A549 (cell line): ENCODE measurements at regions not wholly inside any gene's neighbourhood (a gene's known extent, or its start where the extent isn't known, plus 50 kb on each side); places are given as distances from the start of the nearest gene placed in this dataset.

Experiments
- ATAC-seq, 2 experiments: fragments of 200-7000 bp in 1 of 2; fragments of >200 bp in 1 of 2; cut with Nextera tagmentation in 1 of 2; cut with Tn5 transposase in 1 of 2; 3 replicates each; pipeline versions ENCODE4 v1.8.0 to v1.9.1; 2018 to 2020; ENCODE audit warnings: mild to moderate bottlenecking in 1 of 2, moderate library complexity in 1 of 2
- CTCF ChIA-PET: fragments of 300-600 bp; sonication (Branson Sonifier 250); formaldehyde crosslinking; extraction: SDS; loops from one replicate; lab custom pipeline; 2021; ENCODE audit warnings: antibody characterized with exemption, inconsistent platforms; lab: Yijun Ruan, JAX
- POLR2A ChIA-PET: fragments of 350-600 bp; formaldehyde crosslinking; extraction: SDS; loops from one replicate; lab custom pipeline; 2021; ENCODE audit warnings: antibody characterized with exemption, inconsistent platforms; lab: Yijun Ruan, JAX
- DNase-seq, 2 experiments: peaks; one replicate each; pipeline versions ENCODE4 v3.0.0 to v3.0.0-alpha.2; 2011 to 2016; ENCODE audit warnings: low read depth in 1 of 2, low spot score in 1 of 2
- FAIRE-seq: peaks from 2 replicates; lab custom pipeline; 2011; peaks lifted over from hg19 to GRCh38; lab: Jason Lieb, UNC
- H3K27ac ChIP-seq, 2 experiments: fragments of >200 bp; sonication (Bioruptor Twin); formaldehyde crosslinking; 3 replicates each; pipeline ENCODE4 v1.5.1; 2016 to 2017
- H3K4me1 ChIP-seq: fragments of >200 bp; sonication (Bioruptor Twin); formaldehyde crosslinking; 3 replicates; pipeline ENCODE4 v1.6.1; 2016
- H3K4me2 ChIP-seq: fragments of >200 bp; sonication (Bioruptor Twin); formaldehyde crosslinking; 3 replicates; pipeline ENCODE4 v1.6.1; 2016
- H3K4me3 ChIP-seq: fragments of >200 bp; sonication (Bioruptor Twin); formaldehyde crosslinking; 3 replicates; pipeline ENCODE4 v1.5.1; 2016
- H3K9me3 ChIP-seq: fragments of >200 bp; sonication (Bioruptor Twin); formaldehyde crosslinking; 3 replicates; pipeline ENCODE4 v1.6.1; 2016
- BHLHE40 ChIP-seq: IDR thresholded peaks from 2 replicates; pipeline ENCODE4 v1.6.1; 2012; ENCODE audit warnings: low read depth, low read length, inconsistent platforms
- CBX2 ChIP-seq: fragments of 200-600 bp; sonication (generic); IDR thresholded peaks from 2 replicates; pipeline ENCODE4 v1.6.1; 2016; ENCODE audit warnings: low read depth, mild to moderate bottlenecking, borderline replicate concordance
- CEBPB ChIP-seq, 2 experiments: fragments of >200 bp in 1 of 2; sonication (Bioruptor Twin) in 1 of 2; formaldehyde crosslinking in 1 of 2; IDR thresholded peaks; 2 replicates each; pipeline ENCODE4 v1.6.1; 2012 to 2016
- CHD2 ChIP-seq: fragments of 150-350 bp; IDR thresholded peaks from 2 replicates; pipeline ENCODE4 v1.6.1; 2014; ENCODE audit warnings: low read length; ENCODE audit not compliant: partially characterized antibody
- E2F6 ChIP-seq: IDR thresholded peaks from 2 replicates; pipeline ENCODE4 v1.6.1; 2012; ENCODE audit warnings: low read depth, borderline replicate concordance
- EHF ChIP-seq: fragments of 250-450 bp; sonication (Bioruptor Pico); IDR thresholded peaks from 2 replicates; pipeline ENCODE4 v1.5.0; 2020; ENCODE audit warnings: mild to moderate bottlenecking
- EHMT2 ChIP-seq: fragments of 200-600 bp; sonication (generic); IDR thresholded peaks from 2 replicates; pipeline ENCODE4 v1.6.1; 2016; ENCODE audit warnings: antibody characterized with exemption, low read depth, mild to moderate bottlenecking, moderate library complexity
- EP300 ChIP-seq, 2 experiments: fragments of >200 bp; sonication (Bioruptor Twin); formaldehyde crosslinking; IDR thresholded peaks; 2 replicates in 1 of 2; 3 replicates in 1 of 2; pipeline ENCODE4 v1.6.1; 2016 to 2017
- ESRRA ChIP-seq: fragments of 150-350 bp; IDR thresholded peaks from 2 replicates; pipeline ENCODE4 v1.6.1; 2014; ENCODE audit warnings: mild to moderate bottlenecking, low read length, borderline replicate concordance
- FOSB ChIP-seq: fragments of 250-450 bp; sonication (Bioruptor Pico); IDR thresholded peaks from 2 replicates; pipeline ENCODE4 v1.5.0; 2020; ENCODE audit warnings: mild to moderate bottlenecking, moderate library complexity
- FOSL2 ChIP-seq, 2 experiments: fragments of 450-650 bp in 1 of 2; fragments of >200 bp in 1 of 2; sonication (Bioruptor Twin) in 1 of 2; formaldehyde crosslinking; IDR thresholded peaks; 2 replicates each; pipeline versions ENCODE4 v1.5.0 to v1.6.1; 2016 to 2020; ENCODE audit warnings: mild to moderate bottlenecking in 1 of 2, moderate library complexity in 1 of 2
- FOXS1 ChIP-seq: fragments of 250-450 bp; sonication (Bioruptor Pico); IDR thresholded peaks from 2 replicates; pipeline ENCODE4 v1.5.0; 2020; ENCODE audit warnings: mild to moderate bottlenecking, moderate library complexity
- HOXB13 ChIP-seq: fragments of 250-450 bp; sonication (Bioruptor Pico); IDR thresholded peaks from 2 replicates; pipeline ENCODE4 v1.5.0; 2020; ENCODE audit warnings: low read depth, mild to moderate bottlenecking, moderate library complexity
- HOXB5 ChIP-seq: fragments of 250-450 bp; sonication (Bioruptor Pico); IDR thresholded peaks from 2 replicates; pipeline ENCODE4 v1.5.0; 2020; ENCODE audit warnings: mild to moderate bottlenecking, moderate library complexity
- KDM5A ChIP-seq: fragments of 200-600 bp; sonication (generic); IDR thresholded peaks from 2 replicates; pipeline ENCODE4 v1.6.1; 2016; ENCODE audit warnings: antibody characterized with exemption, mild to moderate bottlenecking
- MAFK ChIP-seq: fragments of 450-650 bp; IDR thresholded peaks from 2 replicates; pipeline ENCODE4 v1.6.1; 2014; ENCODE audit not compliant: partially characterized antibody
- MAZ ChIP-seq: fragments of 150-350 bp; IDR thresholded peaks from 2 replicates; pipeline ENCODE4 v1.6.1; 2014; ENCODE audit warnings: antibody characterized with exemption, low read depth, low read length, borderline replicate concordance
- NFE2L2 ChIP-seq: fragments of 150-350 bp; conservative IDR thresholded peaks from 2 replicates; pipeline ENCODE4 v1.6.1; 2014; ENCODE audit warnings: low read length
- POLR2A ChIP-seq: IDR thresholded peaks from 2 replicates; pipeline ENCODE4 v1.6.1; 2012; ENCODE audit warnings: mild to moderate bottlenecking, low read length
- POLR2AphosphoS2 ChIP-seq: conservative IDR thresholded peaks from 2 replicates; pipeline ENCODE4 v1.6.1; 2012; ENCODE audit warnings: low read length, improper control_type of control experiment, inconsistent platforms
- RCOR1 ChIP-seq: fragments of 150-350 bp; IDR thresholded peaks from 2 replicates; pipeline ENCODE4 v1.6.1; 2014; ENCODE audit warnings: antibody characterized with exemption, low read length, low read depth
- RFX5 ChIP-seq: fragments of 450-650 bp; IDR thresholded peaks from 2 replicates; pipeline ENCODE4 v1.7.1; 2014; ENCODE audit warnings: antibody characterized with exemption, mild to moderate bottlenecking, moderate library complexity
- SMC3 ChIP-seq: fragments of >200 bp; sonication (Bioruptor Twin); formaldehyde crosslinking; IDR thresholded peaks from 3 replicates; pipeline ENCODE4 v1.6.1; 2018; ENCODE audit warnings: inconsistent platforms
- SREBF2 ChIP-seq: fragments of 450-650 bp; IDR thresholded peaks from 2 replicates; pipeline ENCODE4 v1.6.1; 2014; ENCODE audit warnings: mild to moderate bottlenecking, moderate library complexity
- TFCP2L1 ChIP-seq: fragments of 250-450 bp; sonication (Bioruptor Pico); IDR thresholded peaks from 2 replicates; pipeline ENCODE4 v1.5.0; 2021; ENCODE audit warnings: mild to moderate bottlenecking
- TP53 ChIP-seq: fragments of 250-450 bp; sonication (Bioruptor Pico); IDR thresholded peaks from 2 replicates; pipeline ENCODE4 v1.5.0; 2021; ENCODE audit warnings: mild to moderate bottlenecking, moderate library complexity
- USF2 ChIP-seq: fragments of 450-650 bp; IDR thresholded peaks from 2 replicates; pipeline ENCODE4 v1.6.1; 2014; ENCODE audit warnings: antibody characterized with exemption
- ZC3H11A ChIP-seq: fragments of 450-650 bp; IDR thresholded peaks from 2 replicates; pipeline ENCODE4 v1.6.1; 2014; ENCODE audit warnings: antibody characterized with exemption, mild to moderate bottlenecking
- ZNF302 ChIP-seq: fragments of 250-450 bp; sonication (Bioruptor Pico); IDR thresholded peaks from 2 replicates; pipeline ENCODE4 v1.9.0; 2021; ENCODE audit warnings: inconsistent platforms, mild to moderate bottlenecking, moderate library complexity
- ZSCAN20 ChIP-seq: fragments of 250-450 bp; sonication (Bioruptor Pico); IDR thresholded peaks from 2 replicates; pipeline ENCODE4 v1.8.0; 2022; ENCODE audit warnings: mild to moderate bottlenecking, moderate library complexity
- WGBS: methylation state at CpG from one replicate; pipeline ENCODE4 v1.1.6; 2017; ENCODE audit errors: missing lambda C conversion rate; 5-methylcytosine and 5-hydroxymethylcytosine counted together

- Histone ChIP-seq H3K27ac (no peak overlapping the region), H3K9me3 (no peaks in the 10 kb centered on the region), H3K4me3 (no peak overlapping the region), H3K4me1 (no peaks in the 10 kb centered on the region), H3K4me2 (no peak overlapping the region)
- 19% methylated on average over 1 of the region's 1 CpG for WGBS
- POLR2A ChIA-PET: no interaction called here
- DNase-seq (no peak), ATAC-seq (no peak), FAIRE-seq (no peak)
- no peak for TF ChIP-seq FOXS1 (CRISPR knock-in tag)
- TF ChIP-seq TFCP2L1 (CRISPR knock-in tag): no peak
- TF ChIP-seq MAZ: no peak
- no peak for TF ChIP-seq FOSL2 (IDR thresholded peaks at IDR 0.05)
- TF ChIP-seq FOSL2 (CRISPR knock-in tag; IDR thresholded peaks at IDR 0.05): no peak
- TF ChIP-seq E2F6: no peak
- TF ChIP-seq CEBPB (IDR thresholded peaks at IDR 0.05): no peak
- TF ChIP-seq ZNF302 (CRISPR knock-in tag): no peak
- TF ChIP-seq CHD2: no peak
- no peak for TF ChIP-seq SREBF2
- no peak for TF ChIP-seq EHMT2
- no peak for TF ChIP-seq FOSB (CRISPR knock-in tag)
- no peak for TF ChIP-seq POLR2A
- TF ChIP-seq ESRRA: no peak
- no peak for TF ChIP-seq POLR2AphosphoS2
- TF ChIP-seq BHLHE40: no peak
- TF ChIP-seq SMC3: no peak
- CTCF ChIA-PET: interaction anchor here (0.6 kb wide), 1 partner anchor 722 kb away, joined by 3 read pairs; the partner anchor contains the start of gene UBE2E3
These were observed 251.5 kb upstream of the CWC22 start for GRCh38 chr2:180258579-180258978.

- no peaks in the 10 kb centered on the region for H3K4me1 ChIP-seq
- no peak for FAIRE-seq
- H3K9me3 ChIP-seq: no peaks in the 10 kb centered on the region
- no peak overlapping the region for H3K4me3 ChIP-seq
- TF ChIP-seq BHLHE40: no peak
- no peak for TF ChIP-seq EP300 (IDR thresholded peaks at IDR 0.05)
- no peak for TF ChIP-seq TP53 (CRISPR knock-in tag)
- no peak for TF ChIP-seq FOSL2 (IDR thresholded peaks at IDR 0.05)
- no peak for TF ChIP-seq FOSL2 (CRISPR knock-in tag; IDR thresholded peaks at IDR 0.05)
- TF ChIP-seq KDM5A: no peak
- no peak for TF ChIP-seq USF2
- TF ChIP-seq RCOR1: no peak
- no peak for TF ChIP-seq EHF
- no peak for TF ChIP-seq POLR2A
- no peak for TF ChIP-seq RFX5
- TF ChIP-seq ZC3H11A: no peak
- CTCF ChIA-PET: no interaction called here
- H3K4me2 ChIP-seq: no peak overlapping the region
- no peak for DNase-seq
- ATAC-seq: no peak
- POLR2A ChIA-PET: no interaction called here
- H3K27ac ChIP-seq: no peak overlapping the region
These were observed 251.0 kb upstream of the CWC22 start for GRCh38 chr2:180258041-180258537.

GRCh38 chr2:180257247-180257646 lies 250.2 kb upstream of the CWC22 start:
- no peak overlapping the region for H3K4me2 ChIP-seq
- DNase-seq (no peak), FAIRE-seq (no peak), ATAC-seq (no peak)
- no peak overlapping the region for H3K4me3 ChIP-seq
- no peaks in the 10 kb centered on the region for H3K9me3 ChIP-seq
- no peak for TF ChIP-seq CBX2
- no peak for TF ChIP-seq NFE2L2
- TF ChIP-seq HOXB5: no peak
- no peak for TF ChIP-seq MAFK
- no peak for TF ChIP-seq HOXB13 (CRISPR knock-in tag)
- no peak for TF ChIP-seq SMC3
- no peak for TF ChIP-seq ZSCAN20 (CRISPR knock-in tag)
- no peak for TF ChIP-seq EHF
- TF ChIP-seq SREBF2: no peak
- TF ChIP-seq FOXS1 (CRISPR knock-in tag): no peak
- no peak overlapping the region for H3K27ac ChIP-seq
- ChIA-PET POLR2A (no interaction called here), CTCF (no interaction called here)
- no peaks in the 10 kb centered on the region for H3K4me1 ChIP-seq
- 70% methylated on average over 5 of the region's 5 CpGs for WGBS
